Natural killer cell (primary cell): ENCODE measurements at regions not wholly inside any gene's neighbourhood (a gene's known extent, or its start where the extent isn't known, plus 50 kb on each side); places are given as distances from the start of the nearest gene placed in this dataset.

Experiments used
- ATAC-seq, 3 donors: fragments of 150-1000 bp in 2 of 3; fragments of 200-7000 bp in 1 of 3; cut with Tn5 transposase; 1 replicate in 1 of 3; 2 replicates in 2 of 3; pipeline ENCODE4 v1.10.0; 2021; ENCODE audit warnings: mild to moderate bottlenecking in 2 of 3, moderate library complexity in 2 of 3
- DNase-seq, 2 donors: peaks; one replicate each; pipeline versions ENCODE4 v3.0.0 to v3.0.0-alpha.2; 2013 to 2021; ENCODE audit warnings: mixed read lengths in 1 of 2
- H3K27ac ChIP-seq: one replicate; pipeline ENCODE4 v1.5.1; 2013; ENCODE audit warnings: mild to moderate bottlenecking, low read length
- H3K27me3 ChIP-seq: one replicate; pipeline ENCODE4 v1.6.1; 2013; ENCODE audit warnings: low read length; ENCODE audit not compliant: control insufficient read depth, insufficient read depth
- H3K36me3 ChIP-seq: one replicate; pipeline ENCODE4 v1.6.1; 2013; ENCODE audit warnings: low read length; ENCODE audit not compliant: control insufficient read depth, insufficient read depth
- H3K4me1 ChIP-seq: one replicate; pipeline ENCODE4 v1.6.1; 2013; ENCODE audit warnings: low read length; ENCODE audit not compliant: control insufficient read depth, insufficient read depth
- H3K4me3 ChIP-seq: one replicate; pipeline ENCODE4 v1.5.1; 2013; ENCODE audit warnings: low read length
- H3K9me3 ChIP-seq: one replicate; pipeline ENCODE4 v1.6.1; 2013; ENCODE audit warnings: low read length; ENCODE audit not compliant: control insufficient read depth, insufficient read depth
- H3K27ac Mint-ChIP-seq, 2 donors: one replicate each; pipeline ENCODE4 v1.8.0; 2022; ENCODE audit warnings: mild to moderate bottlenecking in 2 of 2, mixed read lengths in 2 of 2, moderate library complexity in 1 of 2
- H3K27me3 Mint-ChIP-seq, 2 donors: one replicate each; pipeline ENCODE4 v1.8.0; 2022; ENCODE audit warnings: low read depth in 2 of 2, mixed read lengths in 2 of 2
- H3K36me3 Mint-ChIP-seq: one replicate; pipeline ENCODE4 v1.8.0; 2022; ENCODE audit warnings: mixed read lengths
- H3K4me1 Mint-ChIP-seq, 2 donors: one replicate each; pipeline ENCODE4 v1.8.0; 2022; ENCODE audit warnings: mixed read lengths in 2 of 2
- H3K4me3 Mint-ChIP-seq: one replicate; pipeline ENCODE4 v1.8.0; 2022; ENCODE audit warnings: mild to moderate bottlenecking, moderate library complexity, mixed read lengths
- H3K9me3 Mint-ChIP-seq, 2 donors: one replicate each; pipeline ENCODE4 v1.8.0; 2022; ENCODE audit warnings: mixed read lengths in 2 of 2
- CTCF ChIP-seq: fragments of 200-600 bp; IDR thresholded peaks from one replicate; pipeline ENCODE4 v1.8.0; 2022; ENCODE audit warnings: antibody characterized with exemption
- WGBS: methylation state at CpG from one replicate; pipeline ENCODE4 v1.1.7; 2013; ENCODE audit warnings: missing lambda C conversion rate; ENCODE audit not compliant: insufficient coverage; 5-methylcytosine and 5-hydroxymethylcytosine counted together
- intact Hi-C: fragments of 100-400 bp; cut with micrococcal nuclease; formaldehyde crosslinking; loops from one replicate; pipeline ENCODE4 v1.14.2; 2022

DNA sequence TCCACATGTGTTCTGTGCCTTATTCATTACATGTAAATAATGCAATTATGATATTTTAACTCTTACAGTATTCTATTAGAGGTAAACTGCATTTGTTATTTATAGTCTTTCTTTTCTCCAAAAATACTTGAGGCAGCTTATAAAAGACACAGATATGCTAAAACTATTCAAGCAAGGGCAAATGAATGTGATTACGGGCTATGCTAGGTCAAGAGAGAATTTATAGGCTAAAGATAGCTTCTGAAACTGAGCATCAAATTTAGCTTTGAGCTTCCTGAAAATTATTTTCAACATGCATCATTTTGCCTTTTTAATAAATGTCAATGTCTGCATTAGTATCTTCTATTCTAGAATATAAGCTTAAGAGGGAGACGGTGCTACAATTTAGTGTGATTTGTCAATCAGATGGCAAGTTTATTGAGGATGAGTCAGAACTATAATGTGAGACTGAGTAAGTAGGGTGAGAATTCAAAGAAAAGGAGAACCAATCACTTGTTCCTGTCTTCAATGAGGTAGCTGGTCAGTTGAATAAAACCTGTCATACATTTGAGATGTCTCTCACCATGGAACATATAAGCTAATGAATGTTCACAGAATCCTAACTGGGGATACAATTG lies 669.4 kb upstream of the CITED2 start:
- ATAC-seq (peak in 2 of 3 donors; percentile 51 to 56), DNase-seq (no peak)
- H3K4me3 Mint-ChIP-seq: peak overlapping the region; percentile 49
- no peaks in the 10 kb centered on the region for H3K9me3 ChIP-seq
- peak overlapping the region; percentile 33 to 36 for H3K27ac Mint-ChIP-seq
- H3K4me1 Mint-ChIP-seq: peaks cover 22 to 24% of the 10 kb centered on the region in 2 donors
- H3K27ac ChIP-seq: no peak overlapping the region
- H3K27me3 ChIP-seq: no peaks in the 10 kb centered on the region
- no peaks in the 10 kb centered on the region for H3K4me1 ChIP-seq
- no peaks in the 10 kb centered on the region for H3K9me3 Mint-ChIP-seq
- no peak overlapping the region for H3K4me3 ChIP-seq
- H3K27me3 Mint-ChIP-seq: peaks cover 0 to 8% of the 10 kb centered on the region in 2 donors
- intact Hi-C loops: no loop called here
- H3K36me3 Mint-ChIP-seq: no peaks in the 10 kb centered on the region
- WGBS: 76% methylated on average over 2 of the region's 2 CpGs
- H3K36me3 ChIP-seq: no peaks in the 10 kb centered on the region
- TF ChIP-seq CTCF: no peak

DNA sequence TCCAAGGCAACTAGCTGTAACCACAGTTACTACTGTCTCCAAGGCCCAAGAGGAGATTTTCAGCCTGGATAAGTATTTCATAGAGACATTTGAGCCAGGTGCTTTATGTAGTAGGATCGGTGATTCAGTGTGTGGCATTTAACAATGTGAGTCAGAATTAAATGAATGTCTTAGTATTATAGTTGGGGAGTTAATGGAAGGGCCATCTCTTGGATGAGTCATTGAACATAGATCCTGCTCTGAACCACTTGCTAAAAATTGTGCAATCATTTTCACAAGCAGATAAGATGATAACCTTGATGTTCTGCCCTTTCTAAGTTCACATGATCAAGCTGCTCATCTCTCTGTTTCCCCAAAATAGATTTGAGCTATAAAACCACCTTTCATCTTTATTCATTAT lies 668.9 kb upstream of the CITED2 start:
- no peaks in the 10 kb centered on the region for H3K9me3 Mint-ChIP-seq
- intact Hi-C loops: no loop called here
- no peaks in the 10 kb centered on the region for H3K36me3 ChIP-seq
- H3K4me3 Mint-ChIP-seq: peak overlapping the region; percentile 49
- H3K9me3 ChIP-seq: no peaks in the 10 kb centered on the region
- H3K36me3 Mint-ChIP-seq: no peaks in the 10 kb centered on the region
- no peak for TF ChIP-seq CTCF
- peak overlapping the region; percentile 33 to 36 for H3K27ac Mint-ChIP-seq
- H3K27me3 Mint-ChIP-seq: peaks cover 0 to 2% of the 10 kb centered on the region in 2 donors
- H3K27me3 ChIP-seq: no peaks in the 10 kb centered on the region
- H3K4me3 ChIP-seq: no peak overlapping the region
- ATAC-seq (peak; percentile 39 to 73 (median 72)), DNase-seq (no peak)
- whole genome bisulfite sequencing: 64% methylated on average over 1 of the region's 1 CpG
- H3K4me1 Mint-ChIP-seq: peaks cover 22 to 24% of the 10 kb centered on the region in 2 donors
- no peaks in the 10 kb centered on the region for H3K4me1 ChIP-seq
- no peak overlapping the region for H3K27ac ChIP-seq

DNA sequence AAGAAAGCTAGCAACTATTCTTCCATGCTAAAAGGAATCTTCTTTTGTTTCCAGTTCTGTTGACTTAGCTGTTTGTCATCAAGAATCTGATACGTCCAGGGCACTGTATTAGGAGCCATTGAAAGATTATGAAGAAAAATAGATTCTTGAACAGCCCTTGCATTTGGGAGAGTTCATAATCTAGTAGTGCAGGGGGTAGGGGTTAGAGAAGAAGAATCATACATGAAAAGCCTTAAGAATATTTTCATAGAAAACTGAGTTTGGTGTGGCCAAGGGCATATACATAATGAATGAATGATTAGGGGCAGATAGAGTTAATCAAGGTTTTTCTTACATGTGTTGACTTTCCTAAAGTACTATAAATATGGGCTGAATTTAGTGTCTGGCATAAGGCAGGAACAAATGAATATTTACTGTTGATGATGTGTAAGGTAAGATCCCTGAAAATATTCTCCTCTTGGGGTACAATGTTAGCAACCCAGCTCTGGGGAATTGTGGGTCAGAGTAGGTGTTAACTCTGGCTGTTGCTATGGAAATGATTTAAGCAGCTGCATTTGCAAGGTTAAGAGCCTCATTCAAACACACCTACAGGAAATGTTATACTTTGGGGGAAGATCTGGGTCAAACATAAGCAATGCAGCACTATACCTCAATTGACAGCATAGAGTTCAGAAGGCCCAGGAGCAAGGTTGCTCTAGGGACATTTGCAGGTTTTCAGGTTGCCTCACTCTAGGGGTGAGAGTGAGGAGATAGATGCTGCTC lies 667.3 kb upstream of the CITED2 start:
- Mint-ChIP-seq H3K4me1 (peaks cover 22 to 24% of the 10 kb centered on the region in 2 donors), H3K9me3 (no peaks in the 10 kb centered on the region), H3K27me3 (no peaks in the 10 kb centered on the region), H3K36me3 (no peaks in the 10 kb centered on the region), H3K4me3 (no peak overlapping the region), H3K27ac (no peak overlapping the region)
- Histone ChIP-seq H3K27me3 (no peaks in the 10 kb centered on the region), H3K27ac (no peak overlapping the region), H3K36me3 (no peaks in the 10 kb centered on the region), H3K9me3 (no peaks in the 10 kb centered on the region), H3K4me3 (no peak overlapping the region), H3K4me1 (no peaks in the 10 kb centered on the region)
- intact Hi-C loops: no loop called here
- ATAC-seq (no peak), DNase-seq (no peak)
- no peak for TF ChIP-seq CTCF
- 86% methylated on average over 1 of the region's 1 CpG for WGBS
